Lower leg skin (tissue), 3 donors: ENCODE measurements at regions not wholly inside any gene's neighbourhood (a gene's known extent, or its start where the extent isn't known, plus 50 kb on each side); places are given as distances from the start of the nearest gene placed in this dataset.

Experiments
- POLR2A ChIP-seq, 2 donors: fragments of 450-650 bp; IDR thresholded peaks; one replicate each; pipeline ENCODE4 v1.6.1; 2016 to 2017; ENCODE audit warnings: antibody characterized with exemption in 2 of 2, mild to moderate bottlenecking in 1 of 2, moderate library complexity in 1 of 2
- TF ChIP-seq, protein P1 (sequence below), 3 donors: fragments of 450-650 bp; IDR thresholded peaks; one replicate each; pipeline ENCODE4 v1.5.1; 2016; ENCODE audit warnings: antibody characterized with exemption in 3 of 3, mild to moderate bottlenecking in 3 of 3, moderate library complexity in 2 of 3

DNA sequence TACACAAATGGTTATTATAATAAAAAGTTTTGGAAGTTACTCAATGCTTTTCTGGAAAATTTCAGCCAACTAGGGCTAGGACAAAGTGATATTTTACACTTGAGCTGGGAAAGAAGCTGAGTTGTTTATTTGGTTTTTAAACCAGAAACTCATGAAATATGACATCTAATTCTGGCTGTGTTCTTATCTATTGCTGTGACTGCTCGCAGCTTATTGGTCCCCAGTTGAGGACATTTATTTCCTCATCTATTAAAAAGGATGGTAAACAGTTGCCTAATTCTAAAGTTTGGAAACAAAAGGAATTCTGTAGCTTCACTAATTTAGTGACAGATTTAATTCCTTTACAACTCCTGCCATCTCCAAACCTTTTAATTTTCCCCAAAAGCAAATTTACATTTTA, 487.6 kb upstream of the IL12A start:
- TF ChIP-seq POLR2A (IDR thresholded peaks at IDR 0.05): no peak
- TF ChIP-seq, protein P1, sequence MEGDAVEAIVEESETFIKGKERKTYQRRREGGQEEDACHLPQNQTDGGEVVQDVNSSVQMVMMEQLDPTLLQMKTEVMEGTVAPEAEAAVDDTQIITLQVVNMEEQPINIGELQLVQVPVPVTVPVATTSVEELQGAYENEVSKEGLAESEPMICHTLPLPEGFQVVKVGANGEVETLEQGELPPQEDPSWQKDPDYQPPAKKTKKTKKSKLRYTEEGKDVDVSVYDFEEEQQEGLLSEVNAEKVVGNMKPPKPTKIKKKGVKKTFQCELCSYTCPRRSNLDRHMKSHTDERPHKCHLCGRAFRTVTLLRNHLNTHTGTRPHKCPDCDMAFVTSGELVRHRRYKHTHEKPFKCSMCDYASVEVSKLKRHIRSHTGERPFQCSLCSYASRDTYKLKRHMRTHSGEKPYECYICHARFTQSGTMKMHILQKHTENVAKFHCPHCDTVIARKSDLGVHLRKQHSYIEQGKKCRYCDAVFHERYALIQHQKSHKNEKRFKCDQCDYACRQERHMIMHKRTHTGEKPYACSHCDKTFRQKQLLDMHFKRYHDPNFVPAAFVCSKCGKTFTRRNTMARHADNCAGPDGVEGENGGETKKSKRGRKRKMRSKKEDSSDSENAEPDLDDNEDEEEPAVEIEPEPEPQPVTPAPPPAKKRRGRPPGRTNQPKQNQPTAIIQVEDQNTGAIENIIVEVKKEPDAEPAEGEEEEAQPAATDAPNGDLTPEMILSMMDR (IDR thresholded peaks at IDR 0.05): no peak
